Thymus (tissue), 11 donors: ENCODE measurements at regions not wholly inside any gene's neighbourhood (a gene's known extent, or its start where the extent isn't known, plus 50 kb on each side); places are given as distances from the start of the nearest gene placed in this dataset.

Experiments used
- DNase-seq, 9 donors: peaks; one replicate each; pipeline ENCODE4 v3.0.0-alpha.2; 2013; ENCODE audit warnings: low spot score in 9 of 9, low read depth in 6 of 9, missing footprints in 1 of 9
- H3K27ac ChIP-seq, 2 donors: one replicate each; pipeline ENCODE4 v1.5.1; 2013; ENCODE audit warnings: control low read depth in 1 of 2, low read depth in 1 of 2, low read length in 1 of 2, mild to moderate bottlenecking in 1 of 2, moderate library complexity in 1 of 2
- H3K27me3 ChIP-seq, 2 donors: one replicate each; pipeline ENCODE4 v1.5.1; 2013; ENCODE audit warnings: low read length in 1 of 2; ENCODE audit not compliant: control insufficient read depth in 2 of 2, insufficient read depth in 1 of 2
- H3K36me3 ChIP-seq, 2 donors: one replicate each; pipeline ENCODE4 v1.5.1; 2013; ENCODE audit warnings: low read length in 1 of 2, mild to moderate bottlenecking in 1 of 2, moderate library complexity in 1 of 2; ENCODE audit not compliant: control insufficient read depth in 2 of 2, insufficient read depth in 2 of 2
- H3K4me1 ChIP-seq, 2 donors: one replicate each; pipeline ENCODE4 v1.5.1; 2013; ENCODE audit warnings: low read length in 2 of 2; ENCODE audit not compliant: control insufficient read depth in 2 of 2, insufficient read depth in 2 of 2
- H3K4me3 ChIP-seq, 2 donors: one replicate each; pipeline ENCODE4 v1.5.1; 2013; ENCODE audit warnings: low read length in 2 of 2, control low read depth in 1 of 2, mild to moderate bottlenecking in 1 of 2
- H3K9me3 ChIP-seq, 2 donors: one replicate each; pipeline ENCODE4 v1.5.1; 2013; ENCODE audit warnings: low read length in 1 of 2, mild to moderate bottlenecking in 1 of 2; ENCODE audit not compliant: control insufficient read depth in 2 of 2, insufficient read depth in 1 of 2
- WGBS: extraction: QIAGEN DNeasy Blood & Tissue Kit; methylation state at CpG from one replicate; pipeline ENCODE4 v1.1.7; 2013; 5-methylcytosine and 5-hydroxymethylcytosine counted together
- donor health status: healthy.

DNA sequence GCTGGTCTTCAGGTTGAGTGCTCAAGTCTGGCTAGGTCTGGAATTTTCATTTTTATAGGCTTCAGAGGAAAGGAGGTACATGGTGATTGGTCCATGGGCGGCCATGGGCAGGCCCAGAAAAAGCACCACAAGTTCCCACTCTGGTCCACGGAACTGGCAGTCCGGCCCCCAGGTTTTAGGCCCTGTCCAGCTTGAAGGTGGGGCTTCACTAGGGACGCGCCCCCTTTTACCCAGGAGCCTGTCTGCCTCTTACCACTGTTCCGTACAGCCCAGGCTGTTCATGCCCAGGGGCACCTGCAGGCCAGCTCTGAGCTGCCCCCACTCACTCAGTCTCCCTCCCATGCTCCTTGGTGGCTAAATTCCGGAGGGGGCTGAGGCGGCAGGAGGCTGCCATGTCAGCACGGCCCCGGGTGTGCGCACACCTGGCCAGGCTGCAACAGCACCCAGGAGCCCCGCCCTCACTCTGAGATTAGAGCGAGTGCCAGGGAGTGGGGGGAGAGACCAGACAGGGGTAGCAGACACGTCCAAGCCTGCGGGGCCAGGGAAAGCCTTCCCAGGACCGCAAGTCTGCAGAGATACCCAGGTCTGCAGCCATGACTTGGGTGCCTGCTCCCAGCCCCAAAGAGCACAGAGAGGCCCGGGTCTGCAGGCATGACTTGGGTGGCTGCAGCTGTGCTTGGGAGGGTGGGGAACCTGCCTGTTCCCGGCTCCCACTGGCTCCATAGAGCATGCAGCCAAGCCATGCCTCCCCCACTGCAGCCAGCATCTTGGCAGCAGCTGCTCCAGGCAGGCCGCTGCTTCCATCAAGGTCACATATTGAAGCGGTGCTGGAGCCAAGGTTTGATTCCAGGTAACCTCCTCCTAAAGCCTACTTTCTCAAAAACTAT, 390.2 kb upstream of the SGCD start:
- no peak overlapping the region for H3K4me3 ChIP-seq
- no peaks in the 10 kb centered on the region for H3K4me1 ChIP-seq
- no peaks in the 10 kb centered on the region for H3K36me3 ChIP-seq
- H3K27ac ChIP-seq = no peak overlapping the region
- no peaks in the 10 kb centered on the region for H3K27me3 ChIP-seq
- no peaks in the 10 kb centered on the region for H3K9me3 ChIP-seq
- DNase-seq = no peak
- WGBS = 87% methylated on average over 20 of the region's 20 CpGs

DNA sequence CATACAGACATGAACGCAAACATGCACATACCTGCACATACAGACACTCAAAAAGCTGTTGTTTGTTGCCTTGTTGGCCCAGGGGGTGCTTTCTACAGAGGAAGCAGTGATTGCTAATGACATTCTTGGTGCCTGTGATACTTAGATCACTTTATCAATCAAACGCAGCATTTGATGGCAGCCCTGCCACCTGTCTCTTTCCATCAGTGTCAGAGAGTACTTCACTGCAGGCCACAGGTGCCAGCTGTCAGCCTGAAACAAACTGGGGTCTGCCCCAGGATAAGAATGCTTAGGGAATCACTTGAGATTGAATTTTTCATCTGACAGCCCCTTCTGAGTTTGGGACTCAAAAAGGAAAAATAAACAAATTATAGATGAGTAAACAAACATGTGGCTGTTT, 388.9 kb upstream of the SGCD start:
- H3K36me3 ChIP-seq = no peaks in the 10 kb centered on the region
- no peak overlapping the region for H3K4me3 ChIP-seq
- no peak overlapping the region for H3K27ac ChIP-seq
- DNase-seq = no peak
- no peaks in the 10 kb centered on the region for H3K27me3 ChIP-seq
- 95% methylated on average over 2 of the region's 2 CpGs for WGBS
- no peaks in the 10 kb centered on the region for H3K4me1 ChIP-seq
- H3K9me3 ChIP-seq = no peaks in the 10 kb centered on the region

DNA sequence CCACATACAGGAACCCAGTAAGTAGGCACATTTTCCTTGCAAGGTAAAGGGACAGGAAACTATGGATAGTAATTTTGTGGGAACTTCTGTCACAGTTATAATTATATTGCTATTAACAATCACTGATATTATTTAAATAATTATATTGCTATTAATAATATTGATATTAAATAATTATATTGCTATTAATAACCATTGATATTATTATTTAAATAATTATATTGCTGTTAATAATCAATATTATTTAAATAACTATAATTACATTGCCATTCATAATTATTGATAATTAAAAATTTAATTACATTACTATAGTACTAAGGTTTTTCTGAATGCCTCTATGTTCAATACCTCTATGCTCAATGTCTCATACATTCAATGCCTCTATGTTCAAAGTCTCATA, 385.6 kb upstream of the SGCD start:
- no peaks in the 10 kb centered on the region for H3K9me3 ChIP-seq
- no peak overlapping the region for H3K4me3 ChIP-seq
- no peak overlapping the region for H3K27ac ChIP-seq
- no peaks in the 10 kb centered on the region for H3K36me3 ChIP-seq
- H3K4me1 ChIP-seq = no peaks in the 10 kb centered on the region
- DNase-seq = no peak
- no peaks in the 10 kb centered on the region for H3K27me3 ChIP-seq

DNA sequence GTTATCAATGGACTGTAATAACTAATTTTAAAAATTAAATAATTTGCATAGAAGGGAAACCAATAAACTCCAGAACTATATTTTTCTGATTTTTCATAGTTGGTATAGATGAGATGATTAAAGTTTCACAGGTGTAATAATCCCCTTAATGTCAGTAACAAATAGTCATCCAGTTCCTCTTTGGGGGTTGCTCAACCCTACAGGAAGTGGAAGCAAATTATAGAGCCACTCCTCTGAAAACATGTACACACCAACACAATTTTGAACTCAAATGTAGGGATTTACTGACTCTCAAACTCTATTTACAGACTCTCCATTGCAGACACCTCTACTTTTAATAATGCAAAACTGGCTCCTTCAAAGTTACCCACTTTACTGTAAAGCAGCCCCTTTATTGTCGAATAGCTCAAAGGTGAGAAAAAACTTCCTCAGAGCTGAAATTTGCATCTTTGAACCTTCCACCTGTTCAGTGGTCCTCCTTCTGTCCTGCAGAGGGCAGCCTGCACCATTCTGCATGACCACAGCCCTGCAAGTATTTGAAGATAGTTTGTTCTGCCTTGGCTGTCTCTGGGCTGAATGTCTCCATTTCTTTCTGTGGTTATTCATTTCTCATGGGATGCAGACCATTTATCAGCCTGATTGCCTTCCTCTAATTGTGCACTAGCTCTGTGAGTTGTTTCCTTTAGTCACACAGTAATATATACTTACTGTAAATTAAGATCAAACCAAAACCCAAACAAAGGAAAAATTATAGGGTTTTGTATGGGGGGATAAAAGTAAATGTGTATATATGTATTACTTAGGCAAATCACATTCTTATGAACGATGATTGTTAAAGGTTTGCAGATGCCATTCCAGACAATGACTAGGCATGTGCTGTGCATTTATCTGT, 383.2 kb upstream of the SGCD start:
- Histone ChIP-seq H3K4me3 (no peak overlapping the region), H3K9me3 (no peaks in the 10 kb centered on the region), H3K36me3 (no peaks in the 10 kb centered on the region), H3K4me1 (no peaks in the 10 kb centered on the region), H3K27me3 (no peaks in the 10 kb centered on the region), H3K27ac (no peak overlapping the region)
- DNase-seq = peak in 4 of 9 donors; percentile 5 to 15 (median 8)
- WGBS = 34% methylated on average over 2 of the region's 2 CpGs

DNA sequence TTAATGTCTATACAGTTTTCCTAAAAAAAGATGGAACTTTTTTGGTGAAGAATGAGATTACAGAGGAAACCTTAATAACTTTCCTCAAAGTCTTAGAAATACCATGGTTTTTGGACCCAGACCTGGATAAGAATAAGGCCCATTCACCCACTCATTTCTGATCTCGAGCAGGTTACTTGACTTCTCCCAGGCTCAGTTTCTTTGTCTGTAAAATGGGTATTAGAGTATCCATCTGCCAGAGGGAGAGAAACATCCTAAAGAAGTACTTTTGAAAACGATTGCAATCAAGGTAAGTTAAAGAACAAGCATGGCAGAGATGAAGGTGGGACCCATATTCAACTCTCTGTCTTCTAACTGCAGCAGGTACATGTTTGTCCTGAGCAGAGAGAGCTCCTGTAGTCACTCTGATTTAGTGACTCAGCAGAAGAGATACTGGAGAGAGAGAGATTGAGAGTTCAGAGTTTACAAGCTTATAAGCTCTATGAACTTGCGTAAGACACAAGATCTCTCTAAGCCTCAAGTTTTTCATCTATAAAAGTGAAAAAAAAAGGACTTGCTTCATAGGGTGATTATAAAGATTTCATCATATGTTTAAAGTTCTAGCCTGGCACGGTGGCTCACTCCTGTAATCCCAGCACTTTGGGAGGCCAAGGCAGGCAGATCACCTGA, 379.4 kb upstream of the SGCD start:
- WGBS = 77% methylated on average over 4 of the region's 4 CpGs
- Histone ChIP-seq H3K27ac (no peak overlapping the region), H3K4me3 (no peak overlapping the region), H3K36me3 (no peaks in the 10 kb centered on the region), H3K27me3 (no peaks in the 10 kb centered on the region), H3K9me3 (no peaks in the 10 kb centered on the region), H3K4me1 (no peaks in the 10 kb centered on the region)
- DNase-seq = no peak

DNA sequence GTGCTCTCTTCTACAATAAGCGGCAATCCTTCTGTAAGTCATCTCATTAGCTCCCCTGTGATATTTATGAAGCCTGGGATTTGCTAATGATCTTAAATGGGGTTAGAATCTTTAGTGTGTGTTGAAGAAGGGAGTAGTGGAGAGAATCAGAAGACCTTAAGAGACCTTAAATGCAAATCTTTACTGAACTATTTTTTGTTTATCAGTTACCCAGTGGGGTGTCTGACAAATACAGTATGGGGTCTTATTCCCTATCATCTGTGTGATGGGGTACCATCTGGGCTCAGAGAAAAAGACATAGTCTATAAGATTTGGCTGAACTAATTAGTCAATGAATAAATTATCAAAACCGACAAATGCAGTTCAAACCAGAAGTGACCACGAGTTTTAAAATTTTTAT, 378.4 kb upstream of the SGCD start:
- H3K4me1 ChIP-seq = no peaks in the 10 kb centered on the region
- no peaks in the 10 kb centered on the region for H3K27me3 ChIP-seq
- H3K9me3 ChIP-seq = no peaks in the 10 kb centered on the region
- 90% methylated on average over 3 of the region's 3 CpGs for WGBS
- H3K36me3 ChIP-seq = no peaks in the 10 kb centered on the region
- H3K27ac ChIP-seq = no peak overlapping the region
- no peak for DNase-seq
- no peak overlapping the region for H3K4me3 ChIP-seq

DNA sequence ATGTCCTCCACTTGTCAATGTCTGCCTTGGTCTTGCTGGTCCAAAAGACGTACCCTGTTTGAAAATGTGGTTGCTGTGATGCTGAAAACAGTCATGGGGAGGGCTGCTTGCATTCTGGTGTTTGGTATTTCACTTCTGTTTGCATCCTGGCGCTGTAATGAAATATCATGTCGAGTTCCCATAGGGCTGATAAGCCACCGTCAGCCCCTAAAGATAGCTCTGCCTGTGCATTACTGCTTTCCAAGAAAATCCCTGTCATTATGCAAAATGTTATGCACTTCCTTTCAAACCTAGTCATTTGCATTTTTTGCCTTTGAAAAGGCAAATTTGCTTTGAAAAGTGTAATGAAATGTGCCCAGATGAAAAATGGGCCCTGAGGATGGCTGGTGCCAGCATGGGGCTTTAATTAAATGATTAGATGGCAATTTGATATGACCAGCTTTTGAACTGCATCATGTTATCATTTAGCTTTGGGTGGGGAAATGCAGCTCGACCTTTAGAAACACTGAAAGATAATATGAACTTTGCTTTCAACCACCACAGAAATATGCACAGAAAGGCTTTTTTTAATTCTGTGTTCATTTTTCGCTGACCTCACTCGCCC, 374.4 kb upstream of the SGCD start:
- Histone ChIP-seq H3K9me3 (no peaks in the 10 kb centered on the region), H3K4me1 (no peaks in the 10 kb centered on the region), H3K27ac (no peak overlapping the region), H3K27me3 (no peaks in the 10 kb centered on the region), H3K36me3 (no peaks in the 10 kb centered on the region), H3K4me3 (no peak overlapping the region)
- no peak for DNase-seq
- 82% methylated on average over 7 of the region's 7 CpGs for WGBS

DNA sequence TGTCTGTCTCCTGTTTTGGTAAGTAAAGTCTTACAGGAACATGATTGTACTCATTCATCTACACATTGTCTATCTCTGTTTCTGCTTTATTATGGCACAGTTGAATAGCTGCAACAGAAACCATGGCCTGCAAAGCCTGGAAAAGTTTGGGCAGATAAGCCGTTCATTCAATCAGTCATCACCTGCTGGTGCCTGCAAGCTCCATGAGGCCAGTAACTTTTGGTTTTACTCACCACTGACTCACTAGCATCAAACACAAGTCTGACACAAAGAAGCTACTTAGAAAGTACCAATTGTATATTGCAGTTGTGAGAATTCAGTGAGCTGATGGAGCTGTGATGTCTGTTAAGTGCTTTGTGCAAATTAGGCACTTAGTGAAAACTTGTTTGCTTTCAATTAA, 373.6 kb upstream of the SGCD start:
- no peaks in the 10 kb centered on the region for H3K9me3 ChIP-seq
- no peak overlapping the region for H3K27ac ChIP-seq
- no peak for DNase-seq
- no peaks in the 10 kb centered on the region for H3K36me3 ChIP-seq
- H3K4me1 ChIP-seq = no peaks in the 10 kb centered on the region
- no peaks in the 10 kb centered on the region for H3K27me3 ChIP-seq
- 83% methylated on average over 1 of the region's 1 CpG for WGBS
- H3K4me3 ChIP-seq = no peak overlapping the region
